ENCODE measurements at regions not wholly inside any gene's neighbourhood (a gene's known extent, or its start where the extent isn't known, plus 50 kb on each side); places are given as distances from the start of the nearest gene placed in this dataset.

DNA sequence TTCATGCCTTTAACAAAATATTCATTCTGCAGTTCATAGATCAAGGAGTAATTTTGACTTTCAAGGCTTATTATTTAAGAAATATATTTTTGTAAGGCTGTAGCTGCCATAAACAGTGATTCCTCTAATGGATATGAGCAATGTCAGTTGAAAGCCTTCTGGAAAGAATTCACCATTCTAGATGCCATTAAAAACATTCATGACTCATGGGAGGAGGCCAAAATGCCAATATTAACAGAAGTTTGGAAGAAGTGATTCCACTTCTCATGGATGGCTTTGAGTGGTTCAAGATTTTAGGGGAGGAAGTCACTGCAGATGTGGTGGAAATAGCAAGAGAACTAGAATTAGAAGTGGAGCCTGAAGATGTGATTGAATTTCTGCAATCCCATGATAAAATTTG is 229.1 kb downstream of the DEPDC1B start:
- BruUV-seq (replicated peaks) = no TSS peak

DNA sequence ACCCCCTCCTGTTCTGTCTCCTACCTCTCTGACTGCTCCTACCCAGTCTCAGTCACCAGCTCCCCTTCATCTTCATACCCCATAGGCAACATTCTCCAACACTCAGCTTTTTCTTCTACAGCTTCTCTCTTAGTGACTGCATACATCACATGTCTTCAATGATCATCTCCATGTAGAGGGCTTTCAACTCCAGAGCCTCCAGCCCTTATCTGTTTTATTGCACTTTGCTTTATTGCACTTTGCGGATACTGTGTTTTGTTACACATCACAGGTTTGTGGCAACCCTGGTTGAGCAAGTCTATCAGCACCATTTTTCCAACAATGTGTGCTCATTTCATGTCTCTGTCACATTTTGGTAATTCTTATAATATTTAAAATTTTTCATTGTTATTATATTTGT is 230.7 kb downstream of the DEPDC1B start:
- ATAC-seq (no peak), DNase-seq (ENCODE audit: low read depth, low spot score) (no peak), FAIRE-seq (no peak)
- SMC1A ChIA-PET (ENCODE audit: uncharacterized antibody, unreplicated experiment) = no interaction called here
- RAD21 ChIA-PET (ENCODE audit: unreplicated experiment) = no interaction called here
- CTCF ChIA-PET = interaction anchor here (1.0 kb wide), 1 partner anchor 182 kb away, joined by 3 read pairs; no protein-coding TSS in a partner anchor
- BruUV-seq (replicated peaks) = no TSS peak
- Histone ChIP-seq H3K4me2 (ENCODE audit: control insufficient read depth, insufficient read depth) (no peak overlapping the region), H2AFZ (ENCODE audit: control insufficient read depth, low read depth, low read length) (no peak overlapping the region), H3K9me3 (replicated peaks; ENCODE audit: control insufficient read depth, insufficient read depth, low read length) (no peaks in the 10 kb centered on the region; the same call in 2 of the 3 replicates), H4K20me1 (ENCODE audit: control insufficient read depth, insufficient read depth) (no peaks in the 10 kb centered on the region), H3K27me3 (replicated peaks in 1 of 2; ENCODE audit: control insufficient read depth in 2 of 2, insufficient read depth in 2 of 2, low read length in 1 of 2) (no peaks in the 10 kb centered on the region), H3K36me3 (ENCODE audit: control insufficient read depth in 2 of 2, insufficient read depth in 2 of 2, low read length in 1 of 2) (no peaks in the 10 kb centered on the region), H3K79me2 (ENCODE audit: control insufficient read depth, insufficient read depth, low read length) (no peaks in the 10 kb centered on the region), H3K4me3 (no peak overlapping the region), H3K27ac (ENCODE audit: control insufficient read depth, insufficient read depth) (no peak overlapping the region), H3K9ac (ENCODE audit: control insufficient read depth, insufficient read depth, low read length) (no peak overlapping the region), H3K4me1 (ENCODE audit: control insufficient read depth, insufficient read depth, low read length) (no peaks in the 10 kb centered on the region)
- in situ Hi-C loops (cut with MboI) = no loop called here
- intact Hi-C loops (cut with micrococcal nuclease; ENCODE audit: unreplicated experiment) = no loop called here
- WGBS (ENCODE audit: insufficient coverage, insufficient replicate concordance, low lambda C conversion rate, missing lambda C conversion rate) = 100% methylated on average over 1 of the region's 1 CpG
- POLR2A ChIA-PET = no interaction called here
- no peak for TF ChIP-seq NRF1 (conservative IDR thresholded peaks at IDR 0.05; ENCODE audit: low read depth, low read length)
- TF ChIP-seq CHD2 (IDR thresholded peaks at IDR 0.05; ENCODE audit: borderline replicate concordance, low read depth, low read length) = no peak
- TF ChIP-seq RAD21 (IDR thresholded peaks at IDR 0.05; ENCODE audit: insufficient read depth, low read depth, low read length) = no peak
- no peak for TF ChIP-seq EZH2 (IDR thresholded peaks at IDR 0.05; ENCODE audit: borderline replicate concordance, control insufficient read depth, low read depth, low read length)
- no peak for TF ChIP-seq NR2F1 (conservative IDR thresholded peaks at IDR 0.05)
- TF ChIP-seq, protein P1, sequence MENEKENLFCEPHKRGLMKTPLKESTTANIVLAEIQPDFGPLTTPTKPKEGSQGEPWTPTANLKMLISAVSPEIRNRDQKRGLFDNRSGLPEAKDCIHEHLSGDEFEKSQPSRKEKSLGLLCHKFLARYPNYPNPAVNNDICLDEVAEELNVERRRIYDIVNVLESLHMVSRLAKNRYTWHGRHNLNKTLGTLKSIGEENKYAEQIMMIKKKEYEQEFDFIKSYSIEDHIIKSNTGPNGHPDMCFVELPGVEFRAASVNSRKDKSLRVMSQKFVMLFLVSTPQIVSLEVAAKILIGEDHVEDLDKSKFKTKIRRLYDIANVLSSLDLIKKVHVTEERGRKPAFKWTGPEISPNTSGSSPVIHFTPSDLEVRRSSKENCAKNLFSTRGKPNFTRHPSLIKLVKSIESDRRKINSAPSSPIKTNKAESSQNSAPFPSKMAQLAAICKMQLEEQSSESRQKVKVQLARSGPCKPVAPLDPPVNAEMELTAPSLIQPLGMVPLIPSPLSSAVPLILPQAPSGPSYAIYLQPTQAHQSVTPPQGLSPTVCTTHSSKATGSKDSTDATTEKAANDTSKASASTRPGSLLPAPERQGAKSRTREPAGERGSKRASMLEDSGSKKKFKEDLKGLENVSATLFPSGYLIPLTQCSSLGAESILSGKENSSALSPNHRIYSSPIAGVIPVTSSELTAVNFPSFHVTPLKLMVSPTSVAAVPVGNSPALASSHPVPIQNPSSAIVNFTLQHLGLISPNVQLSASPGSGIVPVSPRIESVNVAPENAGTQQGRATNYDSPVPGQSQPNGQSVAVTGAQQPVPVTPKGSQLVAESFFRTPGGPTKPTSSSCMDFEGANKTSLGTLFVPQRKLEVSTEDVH (IDR thresholded peaks at IDR 0.05; ENCODE audit: low read depth, partially characterized antibody) = no peak
- no peak for TF ChIP-seq HCFC1 (IDR thresholded peaks at IDR 0.05; ENCODE audit: low read length)
- no peak for TF ChIP-seq ZNF274 (IDR thresholded peaks at IDR 0.05; ENCODE audit: insufficient read depth, insufficient read length)
- no peak for TF ChIP-seq YY1 (IDR thresholded peaks at IDR 0.05; ENCODE audit: low read depth, low read length)
- no peak for TF ChIP-seq IRF4 (IDR thresholded peaks at IDR 0.05; ENCODE audit: low read depth, low read length)

More for the DNA sequence above, 229.1 kb downstream of the DEPDC1B start:
- Histone ChIP-seq H3K27me3 (replicated peaks in 1 of 2; ENCODE audit: control insufficient read depth in 2 of 2, insufficient read depth in 2 of 2, low read length in 1 of 2) (no peaks in the 10 kb centered on the region), H3K4me1 (ENCODE audit: control insufficient read depth, insufficient read depth, low read length) (no peaks in the 10 kb centered on the region), H3K27ac (ENCODE audit: control insufficient read depth, insufficient read depth) (no peak overlapping the region), H2AFZ (ENCODE audit: control insufficient read depth, low read depth, low read length) (no peak overlapping the region), H3K4me3 (no peak overlapping the region), H3K79me2 (ENCODE audit: control insufficient read depth, insufficient read depth, low read length) (no peaks in the 10 kb centered on the region), H3K9me3 (replicated peaks; ENCODE audit: control insufficient read depth, insufficient read depth, low read length) (no peaks in the 10 kb centered on the region; the same call in 2 of the 3 replicates), H4K20me1 (ENCODE audit: control insufficient read depth, insufficient read depth) (no peaks in the 10 kb centered on the region), H3K4me2 (ENCODE audit: control insufficient read depth, insufficient read depth) (no peak overlapping the region), H3K36me3 (ENCODE audit: control insufficient read depth in 2 of 2, insufficient read depth in 2 of 2, low read length in 1 of 2) (no peaks in the 10 kb centered on the region), H3K9ac (ENCODE audit: control insufficient read depth, insufficient read depth, low read length) (no peak overlapping the region)
- TF ChIP-seq HDAC2 (IDR thresholded peaks at IDR 0.05) (no peak), RCOR1 (conservative IDR thresholded peaks at IDR 0.05; ENCODE audit: low read depth, low read length) (no peak), NR2F1 (conservative IDR thresholded peaks at IDR 0.05) (no peak), CHD1 (IDR thresholded peaks at IDR 0.05; ENCODE audit: low read depth, low read length) (no peak), HCFC1 (IDR thresholded peaks at IDR 0.05; ENCODE audit: low read length) (no peak), GATAD2B (conservative IDR thresholded peaks at IDR 0.05; ENCODE audit: low read depth) (no peak), BRCA1 (IDR thresholded peaks at IDR 0.05; ENCODE audit: low read depth, low read length) (no peak), STAT3 (IDR thresholded peaks at IDR 0.05; ENCODE audit: low read depth, low read length) (no peak), POLR2AphosphoS2 (IDR thresholded peaks at IDR 0.05; ENCODE audit: low read depth, low read length) (no peak), POLR2AphosphoS5 (IDR thresholded peaks at IDR 0.05; ENCODE audit: low read length) (no peak), WRNIP1 (IDR thresholded peaks at IDR 0.05; ENCODE audit: borderline replicate concordance, low read depth, low read length) (no peak)
- TF ChIP-seq, protein P2, sequence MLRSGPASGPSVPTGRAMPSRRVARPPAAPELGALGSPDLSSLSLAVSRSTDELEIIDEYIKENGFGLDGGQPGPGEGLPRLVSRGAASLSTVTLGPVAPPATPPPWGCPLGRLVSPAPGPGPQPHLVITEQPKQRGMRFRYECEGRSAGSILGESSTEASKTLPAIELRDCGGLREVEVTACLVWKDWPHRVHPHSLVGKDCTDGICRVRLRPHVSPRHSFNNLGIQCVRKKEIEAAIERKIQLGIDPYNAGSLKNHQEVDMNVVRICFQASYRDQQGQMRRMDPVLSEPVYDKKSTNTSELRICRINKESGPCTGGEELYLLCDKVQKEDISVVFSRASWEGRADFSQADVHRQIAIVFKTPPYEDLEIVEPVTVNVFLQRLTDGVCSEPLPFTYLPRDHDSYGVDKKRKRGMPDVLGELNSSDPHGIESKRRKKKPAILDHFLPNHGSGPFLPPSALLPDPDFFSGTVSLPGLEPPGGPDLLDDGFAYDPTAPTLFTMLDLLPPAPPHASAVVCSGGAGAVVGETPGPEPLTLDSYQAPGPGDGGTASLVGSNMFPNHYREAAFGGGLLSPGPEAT (IDR thresholded peaks at IDR 0.05; ENCODE audit: low read depth) = no peak
- ChIA-PET POLR2A (no interaction called here), SMC1A (ENCODE audit: uncharacterized antibody, unreplicated experiment) (interaction anchor here (1.2 to 1.8 kb wide), 2 partner anchors 11 to 14 kb away, joined by 3 to 8 read pairs; no protein-coding TSS in a partner anchor), CTCF (no interaction called here), RAD21 (ENCODE audit: unreplicated experiment) (no interaction called here)
- in situ Hi-C loops (cut with MboI) (no loop called here), intact Hi-C loops (cut with micrococcal nuclease; ENCODE audit: unreplicated experiment) (no loop called here)
- FAIRE-seq (no peak), ATAC-seq (no peak), DNase-seq (ENCODE audit: low read depth, low spot score) (no peak)
